Amniotic stem cell (primary cell): ENCODE measurements at regions not wholly inside any gene's neighbourhood (a gene's known extent, or its start where the extent isn't known, plus 50 kb on each side); places are given as distances from the start of the nearest gene placed in this dataset.
"Not testable (repeated sequence)": the region's sequence is repeated elsewhere in the genome, so short reads cannot be mapped to it uniquely, and the experiment has no call there.

Experiments
- DNase-seq: peaks from one replicate; lab custom pipeline; 2025; lab: John Stamatoyannopoulos, UW

DNA sequence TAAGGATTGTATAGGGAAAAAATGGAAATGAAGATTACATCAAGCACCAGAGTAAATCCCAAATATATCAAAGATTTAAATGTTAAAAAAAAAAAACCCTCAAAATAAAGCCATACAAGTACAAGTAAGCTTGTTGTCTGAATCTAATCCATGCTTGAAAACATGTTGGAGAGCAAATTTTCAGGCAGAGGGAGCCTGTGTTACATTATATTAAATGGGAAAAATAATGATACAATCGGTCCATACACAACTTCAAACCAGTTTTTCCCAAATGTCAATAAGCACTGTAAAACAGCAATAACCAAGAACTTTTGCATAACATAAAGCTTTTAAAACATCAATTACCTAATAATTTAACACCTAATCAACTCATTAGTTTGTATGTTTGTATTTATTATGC is 949.4 kb upstream of the ADGRL4 start:
- DNase-seq: no peak

DNA sequence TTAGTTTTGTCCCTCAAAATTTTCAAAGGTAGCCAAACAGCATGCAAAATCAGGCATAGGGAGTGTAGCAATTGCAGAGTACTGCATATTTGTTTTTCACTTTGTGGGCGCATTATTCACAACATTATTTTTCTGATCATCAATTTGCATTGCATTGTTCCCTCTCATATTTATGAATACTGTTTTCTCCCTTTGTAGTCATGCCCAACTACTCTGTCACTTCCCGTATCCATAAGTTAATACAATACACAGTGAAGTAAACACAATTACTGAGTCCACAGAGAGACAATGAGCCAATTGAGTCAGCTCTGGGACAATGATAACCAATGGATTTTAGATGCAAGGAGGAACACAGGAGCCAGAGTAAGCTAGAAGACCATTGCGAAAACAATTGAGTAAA is 944.0 kb upstream of the ADGRL4 start:
- DNase-seq: no peak

DNA sequence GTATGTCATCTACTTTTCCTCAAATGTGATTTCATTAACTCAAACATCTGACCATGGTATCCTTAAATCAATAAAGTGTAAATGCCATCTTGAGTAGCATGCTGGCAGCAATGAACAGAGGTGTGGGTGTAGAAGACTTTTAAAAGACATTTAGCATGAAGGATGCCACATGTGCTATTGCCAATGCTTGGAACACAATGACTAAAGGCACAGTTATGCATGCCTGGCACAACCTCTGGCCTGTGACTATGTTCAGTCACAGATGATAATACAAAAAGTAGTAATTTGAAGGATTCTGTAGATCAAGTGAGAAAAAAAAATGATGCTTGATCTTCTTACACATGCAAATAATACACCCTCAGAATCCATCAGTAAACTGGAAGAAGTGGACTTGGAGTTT is 938.9 kb upstream of the ADGRL4 start:
- DNase-seq: no peak

DNA sequence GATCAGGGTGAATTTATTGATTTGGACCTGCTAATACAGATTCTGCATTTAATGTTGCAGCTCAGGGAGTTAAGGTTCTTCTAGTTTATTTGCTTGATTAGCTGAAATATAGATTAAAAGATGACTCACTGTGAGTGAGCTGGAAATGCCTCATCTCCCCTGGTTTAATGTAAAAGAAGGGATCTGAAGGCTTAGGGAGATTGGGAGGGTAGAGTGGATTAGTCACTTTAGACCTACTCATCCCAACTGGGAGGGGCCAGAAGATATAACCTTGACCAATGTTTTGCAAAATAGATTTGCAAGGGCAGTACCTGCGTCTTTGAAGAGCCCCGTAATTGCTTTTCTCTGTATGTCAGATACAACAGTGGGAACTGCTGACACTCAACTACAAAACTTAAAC is 922.8 kb upstream of the ADGRL4 start:
- no peak for DNase-seq

DNA sequence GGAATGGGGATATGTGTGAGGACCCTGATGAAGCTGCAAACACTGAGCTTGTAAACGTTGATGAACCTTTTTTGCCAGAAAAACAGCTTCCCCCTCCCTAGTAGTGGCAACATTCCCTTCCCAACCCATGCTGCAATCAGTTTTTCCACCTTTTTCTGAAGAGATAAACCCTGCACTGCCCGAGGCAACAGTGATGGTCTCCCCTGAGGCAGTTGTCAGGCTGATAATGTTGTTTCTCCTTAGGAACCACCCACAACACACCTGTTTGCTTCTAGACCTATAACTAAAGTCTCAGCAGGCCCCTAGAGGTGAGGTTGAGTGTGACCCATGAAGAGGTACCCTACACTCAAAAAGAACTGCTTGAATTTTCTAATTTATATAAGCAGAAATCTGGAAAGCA is 922.4 kb upstream of the ADGRL4 start:
- no peak for DNase-seq

DNA sequence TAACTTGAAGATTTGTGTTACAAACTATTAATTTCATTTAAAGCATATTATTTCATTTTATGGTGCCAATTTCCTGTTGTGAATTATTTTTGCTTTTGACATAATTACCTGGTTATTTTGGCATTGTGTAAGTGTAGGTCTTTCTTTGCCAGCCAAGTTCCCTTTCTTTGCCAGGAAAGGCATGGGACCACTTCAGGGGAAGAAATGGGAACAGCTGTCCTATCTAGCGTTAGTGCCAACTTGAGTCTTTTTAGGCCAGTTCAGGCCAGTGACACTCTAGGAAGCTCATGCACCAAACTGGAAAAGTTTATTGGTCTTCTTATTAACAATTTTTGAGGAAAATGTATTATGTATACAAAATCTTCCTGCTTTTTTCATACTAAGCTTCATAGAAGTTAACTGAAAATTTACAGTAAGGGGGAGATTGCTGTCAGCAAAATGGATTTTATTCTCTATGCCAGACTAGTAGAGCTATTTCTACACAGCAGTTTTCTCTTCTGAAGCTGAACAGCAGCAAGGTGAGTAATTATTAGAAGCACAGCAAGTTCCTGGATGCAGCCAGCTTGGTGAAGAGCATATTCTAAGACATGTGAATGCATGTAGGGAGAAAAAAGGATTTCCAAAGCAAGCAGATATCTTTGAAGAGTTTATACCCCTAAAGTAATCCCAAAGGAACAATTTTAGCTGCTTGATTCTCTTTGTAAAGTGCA is 914.6 kb upstream of the ADGRL4 start:
- no peak for DNase-seq

DNA sequence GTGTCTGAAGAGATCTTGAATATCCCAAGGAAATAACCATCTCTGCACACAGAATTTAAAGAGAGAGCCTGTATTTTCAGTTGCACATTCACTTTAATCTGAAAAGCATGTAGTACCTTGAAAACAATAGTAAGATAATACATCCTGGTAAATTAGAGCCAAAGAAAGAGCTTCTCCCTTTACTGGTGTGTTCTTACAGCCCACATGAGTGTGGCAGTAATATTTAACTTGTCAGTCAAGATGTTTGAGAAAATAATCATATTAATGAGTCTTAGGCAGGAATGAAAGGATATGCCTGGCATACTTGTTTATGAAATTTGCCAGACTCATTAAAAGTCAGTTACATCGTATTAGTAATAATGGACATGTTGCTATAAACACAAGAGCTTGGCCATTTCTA is 908.4 kb upstream of the ADGRL4 start:
- DNase-seq: no peak

DNA sequence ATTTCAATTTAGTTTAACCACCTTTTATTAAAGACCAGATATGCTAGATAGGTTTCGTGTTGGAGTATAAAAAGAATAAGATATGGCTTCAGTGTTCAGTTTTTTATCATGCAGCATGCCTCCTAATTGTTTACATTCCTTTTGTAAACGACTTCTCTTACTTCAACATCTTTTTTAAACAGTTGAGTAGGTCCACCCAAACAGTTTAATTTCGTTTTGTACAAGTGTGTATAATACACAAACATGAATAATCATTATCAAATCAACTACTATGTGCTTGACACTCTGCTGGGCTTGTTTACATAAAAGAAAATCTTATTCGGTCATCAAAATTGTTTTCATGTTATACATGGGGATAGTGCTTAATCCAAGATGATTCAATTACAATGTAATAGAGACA is 906.3 kb upstream of the ADGRL4 start:
- no peak for DNase-seq

DNA sequence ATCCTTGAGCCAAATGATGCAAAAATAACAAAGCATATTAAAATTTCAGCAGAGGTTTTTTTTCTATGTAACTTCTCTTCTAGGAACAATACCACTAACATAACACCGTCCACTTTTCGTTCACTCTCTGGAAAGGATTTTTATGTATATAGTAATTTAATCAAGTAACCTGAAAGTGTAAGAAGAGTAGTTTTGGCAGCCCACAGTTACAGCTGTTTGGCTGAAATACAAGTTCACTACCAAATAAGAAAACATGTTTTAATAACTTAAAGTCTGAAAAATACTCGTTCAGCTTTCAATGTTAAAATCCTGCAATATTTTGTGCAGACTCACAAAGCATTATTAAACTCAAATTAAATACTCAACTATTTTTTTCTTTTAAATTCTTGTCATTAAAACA is 896.8 kb upstream of the ADGRL4 start:
- no peak for DNase-seq

DNA sequence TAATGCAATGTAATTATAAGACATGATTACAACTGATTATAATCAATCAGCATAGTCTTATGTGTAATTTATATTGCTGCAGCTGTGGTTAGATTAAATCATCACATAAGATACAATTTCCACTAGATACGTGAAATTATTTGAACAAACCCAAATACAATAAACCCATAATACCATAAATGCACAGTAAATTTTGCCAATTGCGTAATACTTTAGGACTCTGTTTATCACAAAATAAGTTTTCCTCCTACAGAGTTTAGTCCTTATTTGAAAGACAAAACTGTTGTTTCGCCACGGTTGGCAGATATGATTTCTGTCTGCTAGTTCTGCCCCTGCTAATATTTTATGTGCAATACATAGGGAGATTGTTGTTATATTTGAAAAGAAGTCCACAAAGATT is 895.9 kb upstream of the ADGRL4 start:
- no peak for DNase-seq

DNA sequence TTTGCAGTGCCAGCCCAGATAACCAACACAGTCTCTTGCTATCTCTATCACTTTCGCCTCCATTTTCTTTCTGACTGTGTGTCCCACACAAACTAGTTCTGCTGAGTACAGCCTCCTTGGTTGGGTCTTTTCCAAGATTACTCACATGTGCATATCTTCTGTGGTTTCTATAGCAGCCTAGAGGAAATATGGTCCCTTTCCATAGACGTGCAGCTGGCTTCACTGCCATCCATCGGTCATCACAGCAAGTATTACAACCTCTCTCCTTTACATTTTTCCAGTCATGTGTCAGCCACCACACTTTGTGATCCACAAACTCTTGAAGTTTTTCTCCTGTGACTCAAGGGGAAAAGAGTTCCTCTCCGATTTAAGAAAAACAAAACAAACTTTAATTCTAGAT is 893.4 kb upstream of the ADGRL4 start:
- peak; percentile 93 for DNase-seq

DNA sequence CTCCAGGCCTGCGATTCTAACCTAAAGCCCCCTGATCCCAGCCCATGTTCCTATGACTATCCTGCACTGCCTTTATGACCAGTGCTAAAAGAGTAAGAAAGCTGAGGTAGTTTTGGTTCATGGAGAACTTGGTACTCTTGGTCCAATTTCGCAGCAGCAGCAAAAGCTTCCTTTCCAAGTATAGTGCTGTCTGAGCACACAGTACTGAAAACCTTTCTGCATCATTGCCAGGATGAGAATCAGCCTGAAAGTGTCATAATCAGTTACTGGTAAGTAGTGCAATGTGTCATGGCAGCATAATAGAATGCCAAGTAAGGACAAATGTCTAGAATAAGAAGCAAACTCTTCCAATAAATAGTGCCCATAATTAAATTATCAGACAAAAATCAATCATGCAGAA is 889.6 kb upstream of the ADGRL4 start:
- DNase-seq: no peak

DNA sequence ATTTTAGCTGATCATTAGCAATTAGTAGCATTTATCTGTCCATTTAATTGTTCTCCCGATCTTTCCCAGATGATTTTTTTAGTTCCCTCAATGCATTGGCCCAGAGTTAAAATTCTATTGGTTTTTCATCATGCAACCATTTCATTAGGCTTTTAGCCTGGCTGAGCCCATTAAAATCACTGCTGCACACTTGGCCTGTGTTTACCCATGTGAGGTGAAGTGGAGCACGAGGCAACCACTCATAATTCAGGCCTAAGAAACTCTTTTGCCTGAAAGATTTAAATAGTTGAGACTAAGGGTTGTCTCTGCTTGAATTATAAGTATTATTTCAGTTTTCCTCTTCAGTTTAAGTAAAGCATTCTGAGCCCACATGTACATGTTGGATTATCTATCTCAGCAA is 889.0 kb upstream of the ADGRL4 start:
- no peak for DNase-seq

DNA sequence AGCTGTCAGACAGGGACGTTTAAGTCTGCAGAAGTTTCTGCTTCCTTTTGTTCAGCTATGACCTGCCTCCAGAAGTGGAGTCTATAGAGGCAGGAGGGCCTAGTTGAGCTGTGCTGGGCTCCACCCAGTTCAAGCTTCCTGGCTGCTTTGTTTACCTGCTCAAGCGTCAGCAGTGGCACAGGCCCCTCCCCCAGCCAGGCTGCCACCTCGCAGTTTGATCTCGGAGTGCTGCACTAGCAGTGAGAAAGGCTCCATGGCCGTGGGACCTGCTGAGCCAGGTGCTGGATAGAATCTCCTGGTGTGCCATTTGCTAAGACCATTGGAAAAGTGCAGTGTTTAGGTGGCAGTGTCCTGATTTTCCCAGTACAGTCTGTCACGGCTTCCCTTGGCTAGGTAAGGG is 887.6 kb upstream of the ADGRL4 start:
- DNase-seq: not testable (repeated sequence)

DNA sequence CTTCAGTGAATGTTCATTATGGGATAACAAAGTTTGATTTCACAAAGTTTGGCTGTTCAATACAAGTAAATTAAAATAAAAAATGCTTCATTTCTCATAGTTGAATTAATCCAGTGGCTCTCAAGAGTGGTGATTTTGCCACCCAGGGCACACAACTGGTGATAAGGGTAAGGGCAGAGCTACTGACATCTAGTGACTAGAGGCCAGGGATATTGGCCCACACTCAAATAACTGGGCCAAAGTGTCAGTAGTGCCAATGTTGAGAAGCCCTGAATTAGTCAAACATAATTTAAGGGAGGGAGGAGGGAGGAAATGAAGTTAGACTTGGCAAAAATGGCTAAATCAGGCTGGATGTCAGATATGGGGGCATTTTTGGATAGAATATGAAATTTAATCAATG is 880.5 kb upstream of the ADGRL4 start:
- no peak for DNase-seq

DNA sequence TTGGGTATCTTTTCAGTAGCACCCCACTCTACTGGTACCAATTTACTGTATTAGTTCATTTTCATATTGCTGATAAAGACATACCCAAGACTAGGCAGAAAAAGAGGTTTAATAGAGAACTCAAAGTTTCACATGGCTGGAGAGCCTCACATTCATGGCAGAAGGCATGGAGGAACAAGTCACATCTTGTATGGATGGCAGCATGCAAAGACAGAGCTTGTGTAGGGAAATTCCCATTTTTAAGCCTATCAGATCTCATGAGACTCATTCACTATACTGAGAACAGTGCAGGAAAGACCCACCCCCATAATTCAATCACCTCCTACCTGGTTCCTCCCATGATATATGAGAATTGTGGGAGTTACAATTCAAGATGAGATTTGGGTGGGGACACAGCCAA is 878.6 kb upstream of the ADGRL4 start:
- no peak for DNase-seq

DNA sequence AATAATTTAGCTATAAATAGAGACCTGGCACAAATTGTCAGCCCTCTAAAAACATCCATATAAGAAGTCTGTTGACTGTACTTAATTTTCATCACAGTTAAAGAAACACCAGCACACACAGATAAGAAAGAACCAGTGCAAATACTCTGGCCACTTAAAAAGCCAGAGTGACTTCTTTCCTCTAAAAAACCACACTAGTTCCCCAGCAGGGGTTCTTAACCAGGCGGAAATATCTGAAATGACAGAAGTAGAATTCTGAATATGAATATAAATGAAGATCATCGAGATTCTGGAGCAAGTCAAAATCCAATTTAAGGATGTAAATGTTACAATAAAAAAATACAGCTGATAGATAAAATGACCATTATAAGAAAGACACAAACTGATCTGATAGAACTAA is 870.6 kb upstream of the ADGRL4 start:
- no peak for DNase-seq

DNA sequence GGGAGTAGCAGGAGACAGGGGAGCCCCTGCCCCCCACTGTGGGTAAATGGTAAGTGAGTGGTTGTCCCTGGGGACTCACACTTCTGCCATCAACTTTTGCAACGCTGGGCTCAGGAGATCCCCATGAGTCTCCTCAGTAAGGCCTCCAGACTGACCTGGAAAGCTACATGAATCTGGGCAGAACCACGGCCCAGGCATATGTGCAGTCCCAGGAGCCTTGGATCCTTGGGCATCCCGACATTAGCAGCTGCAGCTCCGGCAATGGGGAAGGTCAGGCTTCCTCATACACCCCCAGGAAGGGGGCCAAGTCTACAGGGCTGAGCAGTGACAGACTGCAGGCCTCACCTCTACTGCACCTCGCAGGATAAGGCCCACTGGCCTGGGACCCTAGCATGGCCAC is 868.7 kb upstream of the ADGRL4 start:
- no peak for DNase-seq

DNA sequence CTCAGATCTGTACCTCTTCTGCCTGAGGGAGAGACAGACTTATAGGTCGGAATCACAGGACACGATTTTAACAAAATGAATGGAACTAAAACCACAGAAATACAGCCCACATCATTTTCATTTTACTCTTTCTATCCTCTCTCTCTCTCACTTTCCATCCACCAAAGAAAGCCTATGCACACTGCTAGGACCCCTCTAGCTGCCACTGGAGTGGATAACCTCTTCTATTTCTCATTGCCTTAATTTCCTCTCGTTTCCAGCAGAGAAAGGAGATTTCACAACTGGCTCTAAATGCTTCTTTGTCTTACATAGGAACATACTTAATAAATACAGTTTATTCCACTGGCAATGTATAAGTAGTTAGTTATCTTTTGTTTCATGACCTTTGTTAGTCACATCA is 867.8 kb upstream of the ADGRL4 start:
- no peak for DNase-seq

DNA sequence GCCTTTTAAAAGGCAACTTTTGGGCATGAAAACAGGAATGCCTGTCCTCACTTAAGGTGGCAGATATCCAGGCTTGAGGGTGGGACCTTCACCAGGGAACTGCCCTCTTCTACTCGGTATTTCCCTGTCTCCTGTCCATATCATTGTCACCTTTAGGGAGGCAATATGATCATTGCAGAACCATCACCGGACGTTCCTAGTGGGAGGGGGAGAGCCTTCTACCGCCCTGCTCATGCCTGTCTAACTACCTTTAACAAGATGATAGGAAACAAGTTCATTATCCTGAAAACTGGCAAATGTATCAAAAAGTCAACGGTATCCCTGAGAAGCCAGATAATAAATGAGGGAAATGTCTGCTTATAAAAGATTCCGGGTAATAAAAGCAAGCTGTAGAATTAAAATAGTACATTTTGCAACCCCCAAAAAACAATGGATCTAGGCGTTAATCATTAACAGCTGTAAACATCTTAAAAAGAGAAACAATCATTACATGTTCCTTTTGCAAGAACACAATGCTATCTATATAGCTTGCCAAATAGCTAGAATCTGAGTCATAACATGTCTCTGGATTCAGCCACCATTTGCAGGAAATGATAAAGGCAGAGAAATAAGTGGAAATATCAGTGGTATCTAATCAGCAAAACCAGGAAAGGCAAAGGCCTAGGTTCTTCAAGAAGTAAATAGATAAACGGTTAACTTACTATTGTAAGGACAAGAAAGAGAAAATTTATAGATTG is 852.9 kb upstream of the ADGRL4 start:
- DNase-seq: peak; percentile 16

DNA sequence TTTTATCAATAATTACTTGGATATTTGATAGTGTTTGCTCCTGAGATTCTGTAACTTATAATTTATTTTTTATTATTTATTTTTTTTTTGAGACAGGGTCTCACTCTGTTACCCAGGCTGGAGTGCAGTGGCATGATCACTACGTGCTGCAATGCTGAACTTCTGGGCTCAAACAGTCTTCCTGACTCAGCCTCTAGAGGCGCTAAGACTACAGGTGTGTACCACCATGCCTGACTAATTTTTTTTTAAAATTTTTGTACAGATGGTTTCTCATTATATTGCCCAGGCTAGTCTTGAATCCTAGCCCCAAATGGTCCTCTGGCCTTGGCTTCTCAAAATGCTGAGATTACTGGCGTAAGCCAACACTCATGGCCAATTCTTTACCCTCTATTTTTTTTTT is 845.5 kb upstream of the ADGRL4 start:
- no peak for DNase-seq

DNA sequence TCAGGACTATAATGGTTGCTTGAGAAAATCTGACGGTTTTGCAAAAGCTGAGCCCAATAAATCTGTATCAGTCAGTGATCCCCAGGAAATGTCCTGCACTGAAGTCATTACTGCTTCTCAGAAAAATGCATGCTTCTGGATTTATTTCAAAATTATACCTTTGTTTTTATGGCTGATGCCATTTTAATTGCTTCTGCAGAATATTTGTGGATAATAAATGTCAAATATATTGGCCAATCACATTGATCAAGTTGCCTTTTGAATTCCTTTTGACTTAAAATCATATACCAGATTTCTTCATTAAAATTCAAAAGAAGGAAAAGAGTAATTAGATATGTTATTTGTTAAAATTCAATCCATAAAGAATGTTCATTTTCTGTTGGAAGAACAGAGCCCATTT is 842.9 kb upstream of the ADGRL4 start:
- no peak for DNase-seq

DNA sequence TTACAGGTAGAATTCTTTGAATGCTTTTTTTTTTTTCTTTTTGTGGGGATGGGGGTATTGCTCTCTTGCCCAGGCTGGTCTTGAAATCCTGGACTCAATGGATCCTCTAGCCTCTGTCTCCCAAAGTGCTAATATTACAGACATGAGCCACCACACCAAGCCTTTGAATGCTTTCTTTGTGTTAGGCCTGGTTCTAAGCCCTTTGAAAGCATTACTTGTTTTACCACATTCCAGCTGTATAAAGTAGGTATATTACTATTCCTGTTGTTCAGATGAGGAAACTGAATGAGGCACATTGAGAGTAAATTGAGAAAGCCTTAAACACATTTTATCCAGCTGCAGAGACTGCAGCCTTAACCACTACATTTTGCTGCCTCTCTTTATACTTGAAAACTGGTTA is 841.8 kb upstream of the ADGRL4 start:
- no peak for DNase-seq

DNA sequence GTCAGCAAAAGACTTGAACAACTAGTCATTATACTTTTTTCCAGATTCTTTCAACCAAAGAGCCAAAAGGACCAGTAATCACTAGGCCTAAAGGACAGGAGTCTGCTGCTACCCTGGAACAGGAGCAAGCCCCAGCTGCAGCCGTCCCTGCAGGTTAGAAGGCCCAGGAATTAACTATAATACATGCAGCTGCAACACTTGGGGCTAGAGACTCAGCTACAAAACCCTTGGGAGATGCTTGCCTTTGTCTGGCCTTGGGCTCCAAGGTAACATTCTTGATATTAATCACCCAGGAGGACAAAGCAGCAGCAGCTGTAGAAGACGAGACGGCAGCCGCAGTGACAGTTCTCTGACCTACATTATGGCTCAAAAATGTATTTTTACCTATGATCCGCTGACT is 841.2 kb upstream of the ADGRL4 start:
- no peak for DNase-seq
